OCI-LY7 (cell line): ENCODE measurements at regions not wholly inside any gene's neighbourhood (a gene's known extent, or its start where the extent isn't known, plus 50 kb on each side); places are given as distances from the start of the nearest gene placed in this dataset.

Source experiments
- BruUV-seq: library from RNA; stranded (reverse); fragments of 400-500 nt; replicated peaks from 2 replicates; lab custom pipeline; 2021; lab: Mats Ljungman, UMichigan
- CTCF ChIA-PET: fragments of 300-600 bp; sonication (Branson Sonifier 250); formaldehyde crosslinking; loops from one replicate; lab custom pipeline; 2022; ENCODE audit warnings: antibody characterized with exemption; ENCODE audit not compliant: unreplicated experiment; lab: Charles Lee
- POLR2A ChIA-PET: fragments of 300-600 bp; sonication (Branson Sonifier 250); formaldehyde crosslinking; loops from one replicate; lab custom pipeline; 2022; ENCODE audit warnings: antibody characterized with exemption; lab: Charles Lee
- DNase-seq: peaks from one replicate; pipeline ENCODE4 v3.0.0-alpha.2; 2015; ENCODE audit warnings: low spot score
- H2AFZ ChIP-seq: fragments of 200-600 bp; sonication (generic), shearing (Covaris generic); 2 replicates; pipeline ENCODE4 v1.6.1; 2014; ENCODE audit warnings: mild to moderate bottlenecking, antibody characterized with exemption, low read length, moderate library complexity
- H3K27ac ChIP-seq: fragments of 200-600 bp; sonication (generic); 2 replicates; pipeline ENCODE4 v1.5.1; 2014; ENCODE audit warnings: mixed run types, low read depth, mild to moderate bottlenecking, moderate library complexity, low read length, inconsistent platforms; ENCODE audit not compliant: poor library complexity, severe bottlenecking
- H3K36me3 ChIP-seq: fragments of 200-600 bp; sonication (generic); 2 replicates; pipeline ENCODE4 v1.6.1; 2014; ENCODE audit warnings: mild to moderate bottlenecking, antibody characterized with exemption, low read length, moderate library complexity, mixed read lengths; ENCODE audit not compliant: insufficient read depth
- H3K4me1 ChIP-seq: fragments of 200-600 bp; sonication (generic); 2 replicates; pipeline ENCODE4 v1.5.1; 2014; ENCODE audit warnings: mild to moderate bottlenecking, low read length; ENCODE audit not compliant: insufficient read depth, poor library complexity, severe bottlenecking
- H3K4me2 ChIP-seq: fragments of 200-600 bp; sonication (generic); 2 replicates; pipeline ENCODE4 v1.6.1; 2014; ENCODE audit warnings: mild to moderate bottlenecking, low read length
- H3K4me3 ChIP-seq: fragments of 200-600 bp; sonication (generic); 2 replicates; pipeline ENCODE4 v1.5.1; 2014; ENCODE audit warnings: mild to moderate bottlenecking, low read depth, low read length; ENCODE audit not compliant: poor library complexity, severe bottlenecking
- H3K79me2 ChIP-seq: fragments of 200-600 bp; sonication (generic); 2 replicates; pipeline ENCODE4 v1.6.1; 2016; ENCODE audit warnings: low read depth, mild to moderate bottlenecking, low read length, moderate library complexity, mixed read lengths; ENCODE audit not compliant: insufficient read depth
- H3K9me2 ChIP-seq: fragments of 200-600 bp; sonication (generic); 2 replicates; pipeline ENCODE4 v1.6.1; 2016; ENCODE audit warnings: mild to moderate bottlenecking, low read length, mixed read lengths; ENCODE audit not compliant: insufficient read depth
- H3K9me3 ChIP-seq: fragments of 200-600 bp; sonication (generic); 2 replicates; pipeline ENCODE4 v1.6.1; 2014; ENCODE audit warnings: mild to moderate bottlenecking, mixed run types, low read length, mixed read lengths
- H4K20me1 ChIP-seq: fragments of 200-600 bp; sonication (generic); 2 replicates; pipeline ENCODE4 v1.6.1; 2014; ENCODE audit warnings: mild to moderate bottlenecking, antibody characterized with exemption, low read length, moderate library complexity, mixed read lengths; ENCODE audit not compliant: insufficient read depth
- CTCF ChIP-seq: fragments of 200-600 bp; sonication (generic); conservative IDR thresholded peaks from 2 replicates; pipeline ENCODE4 v1.5.1; 2014; ENCODE audit warnings: mild to moderate bottlenecking, antibody characterized with exemption, low read length, moderate library complexity, mixed read lengths
- EZH2phosphoT487 ChIP-seq: fragments of 200-600 bp; sonication (generic); IDR thresholded peaks from 2 replicates; pipeline ENCODE4 v1.6.1; 2018; ENCODE audit warnings: low read depth, borderline replicate concordance, mild to moderate bottlenecking, mixed run types, antibody characterized with exemption, low read length, moderate library complexity, mixed read lengths
- intact Hi-C: fragments of 100-400 bp; cut with micrococcal nuclease; formaldehyde crosslinking; loops from one replicate; pipeline ENCODE4 v1.10.0; 2022; ENCODE audit not compliant: unreplicated experiment

GRCh38 chr13:76307142-76307541, 579.1 kb downstream of the KCTD12 start:
- Histone ChIP-seq H3K9me3 (no peaks in the 10 kb centered on the region), H3K4me1 (no peaks in the 10 kb centered on the region), H3K79me2 (no peaks in the 10 kb centered on the region), H3K27ac (no peak overlapping the region), H3K4me2 (no peak overlapping the region), H2AFZ (no peak overlapping the region), H3K4me3 (no peak overlapping the region), H4K20me1 (no peaks in the 10 kb centered on the region), H3K9me2 (no peaks in the 10 kb centered on the region), H3K36me3 (no peaks in the 10 kb centered on the region)
- no peak for DNase-seq
- TF ChIP-seq EZH2phosphoT487 = no peak
- TF ChIP-seq CTCF = no peak
- intact Hi-C loops = no loop called here
- ChIA-PET CTCF (interaction anchor here (0.6 kb wide), 2 partner anchors 403 to 917 kb away, joined by 3 read pairs; no protein-coding TSS in a partner anchor), POLR2A (interaction anchor here (0.5 to 1.2 kb wide), 2 partner anchors 10 to 527 kb away, joined by 3 read pairs; no protein-coding TSS in a partner anchor)
- BruUV-seq = no TSS peak

GRCh38 chr13:76300688-76301087, 585.5 kb downstream of the KCTD12 start:
- no peak for TF ChIP-seq CTCF
- TF ChIP-seq EZH2phosphoT487 = no peak
- no TSS peak for BruUV-seq
- intact Hi-C loops = no loop called here
- Histone ChIP-seq H2AFZ (no peak overlapping the region), H3K9me2 (no peaks in the 10 kb centered on the region), H3K79me2 (no peaks in the 10 kb centered on the region), H3K4me2 (no peak overlapping the region), H3K36me3 (no peaks in the 10 kb centered on the region), H4K20me1 (no peaks in the 10 kb centered on the region), H3K4me1 (no peaks in the 10 kb centered on the region), H3K9me3 (no peaks in the 10 kb centered on the region), H3K27ac (no peak overlapping the region), H3K4me3 (no peak overlapping the region)
- ChIA-PET CTCF (interaction anchor here (0.5 kb wide), 1 partner anchor 459 kb away, joined by 3 read pairs; no protein-coding TSS in a partner anchor), POLR2A (interaction anchor here (0.6 to 0.8 kb wide), 3 partner anchors 35 to 261 kb away, joined by 3 to 5 read pairs (median 3); no protein-coding TSS in a partner anchor)
- DNase-seq = no peak

GRCh38 chr13:76297331-76297730, 588.9 kb downstream of the KCTD12 start:
- intact Hi-C loops = no loop called here
- Histone ChIP-seq H3K4me3 (no peak overlapping the region), H3K4me1 (no peaks in the 10 kb centered on the region), H3K79me2 (no peaks in the 10 kb centered on the region), H3K9me2 (no peaks in the 10 kb centered on the region), H3K4me2 (no peak overlapping the region), H3K36me3 (no peaks in the 10 kb centered on the region), H3K9me3 (no peaks in the 10 kb centered on the region), H3K27ac (no peak overlapping the region), H2AFZ (no peak overlapping the region), H4K20me1 (no peaks in the 10 kb centered on the region)
- TF ChIP-seq CTCF (no peak), EZH2phosphoT487 (no peak)
- CTCF ChIA-PET = no interaction called here
- POLR2A ChIA-PET = no interaction called here
- no TSS peak for BruUV-seq
- no peak for DNase-seq
